ENCODE measurements at regions not wholly inside any gene's neighbourhood (a gene's known extent, or its start where the extent isn't known, plus 50 kb on each side); places are given as distances from the start of the nearest gene placed in this dataset.

- ChIA-PET CTCF (no interaction called here), POLR2A (no interaction called here)
- H3K4me1 Mint-ChIP-seq = peaks cover 7% of the 10 kb centered on the region
- no peaks in the 10 kb centered on the region for H3K9me3 Mint-ChIP-seq
- TF ChIP-seq, protein P1, sequence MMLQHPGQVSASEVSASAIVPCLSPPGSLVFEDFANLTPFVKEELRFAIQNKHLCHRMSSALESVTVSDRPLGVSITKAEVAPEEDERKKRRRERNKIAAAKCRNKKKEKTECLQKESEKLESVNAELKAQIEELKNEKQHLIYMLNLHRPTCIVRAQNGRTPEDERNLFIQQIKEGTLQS (CRISPR knock-in tag; conservative IDR thresholded peaks at IDR 0.05) = no peak
- TF ChIP-seq ZBTB21 (CRISPR knock-in tag; IDR thresholded peaks at IDR 0.05; ENCODE audit: borderline replicate concordance) = no peak
- TF ChIP-seq PREB (CRISPR knock-in tag; IDR thresholded peaks at IDR 0.05; ENCODE audit: borderline replicate concordance) = no peak
- no peak for TF ChIP-seq RELA (CRISPR knock-in tag; IDR thresholded peaks at IDR 0.05; ENCODE audit: borderline replicate concordance)
- no peak for TF ChIP-seq ELF4 (CRISPR knock-in tag; IDR thresholded peaks at IDR 0.05; ENCODE audit: low read depth)
- ATAC-seq = no peak
- DNase-seq (ENCODE audit: low spot score) = no peak
- no peaks in the 10 kb centered on the region for H3K27me3 Mint-ChIP-seq (ENCODE audit: low read depth)
- no peak overlapping the region for H3K4me3 Mint-ChIP-seq
- H3K27ac Mint-ChIP-seq = peak overlapping the region; percentile 48; the same call in 1 of the 2 replicates
- H3K36me3 Mint-ChIP-seq = no peaks in the 10 kb centered on the region
These were observed 979.6 kb downstream of the RPA4 start for GRCh38 chrX:97863261-97863660.

DNA sequence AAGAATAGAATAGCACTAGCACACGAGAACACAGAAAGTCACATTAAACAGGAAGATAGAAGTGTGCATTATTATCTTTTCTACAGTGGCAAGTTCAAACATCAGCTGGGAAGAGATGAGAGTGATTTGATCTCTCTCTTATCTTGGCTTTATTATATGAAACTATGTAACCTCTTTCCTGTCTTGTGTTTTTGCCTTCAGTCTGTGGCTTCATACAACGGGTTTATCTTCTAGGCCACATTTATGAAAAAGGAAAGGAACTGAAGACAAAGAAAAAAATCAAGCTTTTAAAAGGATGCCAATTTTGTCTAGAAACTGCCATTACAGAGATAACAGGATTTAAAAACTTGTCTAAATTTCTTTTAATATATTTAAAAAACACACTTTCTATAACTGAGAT, 983.6 kb downstream of the RPA4 start:
- POLR2A ChIA-PET = no interaction called here
- Mint-ChIP-seq H3K27ac (no peak overlapping the region), H3K36me3 (no peaks in the 10 kb centered on the region), H3K27me3 (ENCODE audit: low read depth) (no peaks in the 10 kb centered on the region; the same call in 1 of the 2 replicates), H3K4me3 (no peak overlapping the region), H3K9me3 (no peaks in the 10 kb centered on the region), H3K4me1 (peaks cover 7% of the 10 kb centered on the region)
- DNase-seq (ENCODE audit: low spot score) (no peak), ATAC-seq (no peak)
- TF ChIP-seq SMAD3 (CRISPR knock-in tag; IDR thresholded peaks at IDR 0.05; ENCODE audit: borderline replicate concordance) = no peak
- TF ChIP-seq TCF7 (CRISPR knock-in tag; IDR thresholded peaks at IDR 0.05; ENCODE audit: low read depth) = no peak
- TF ChIP-seq ZSCAN18 (CRISPR knock-in tag; IDR thresholded peaks at IDR 0.05) = no peak
- no peak for TF ChIP-seq AFF4 (CRISPR knock-in tag; IDR thresholded peaks at IDR 0.05; ENCODE audit: borderline replicate concordance)
- TF ChIP-seq ETV6 (CRISPR knock-in tag; IDR thresholded peaks at IDR 0.05) = no peak
- TF ChIP-seq ZNF423 (CRISPR knock-in tag; IDR thresholded peaks at IDR 0.05) = no peak
- TF ChIP-seq, protein P2, sequence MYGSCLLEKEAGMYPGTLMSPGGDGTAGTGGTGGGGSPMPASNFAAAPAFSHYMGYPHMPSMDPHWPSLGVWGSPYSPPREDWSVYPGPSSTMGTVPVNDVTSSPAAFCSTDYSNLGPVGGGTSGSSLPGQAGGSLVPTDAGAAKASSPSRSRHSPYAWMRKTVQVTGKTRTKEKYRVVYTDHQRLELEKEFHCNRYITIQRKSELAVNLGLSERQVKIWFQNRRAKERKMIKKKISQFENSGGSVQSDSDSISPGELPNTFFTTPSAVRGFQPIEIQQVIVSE (CRISPR knock-in tag; IDR thresholded peaks at IDR 0.05; ENCODE audit: borderline replicate concordance) = no peak
- no peak for TF ChIP-seq SMAD4 (CRISPR knock-in tag; IDR thresholded peaks at IDR 0.05)
- TF ChIP-seq STAT6 (CRISPR knock-in tag; conservative IDR thresholded peaks at IDR 0.05; ENCODE audit: low read depth) = no peak
- no peak for TF ChIP-seq ZNF671 (CRISPR knock-in tag; IDR thresholded peaks at IDR 0.05)
- CTCF ChIA-PET = no interaction called here
